ENCODE measurements at regions not wholly inside any gene's neighbourhood (a gene's known extent, or its start where the extent isn't known, plus 50 kb on each side); places are given as distances from the start of the nearest gene placed in this dataset.

DNA sequence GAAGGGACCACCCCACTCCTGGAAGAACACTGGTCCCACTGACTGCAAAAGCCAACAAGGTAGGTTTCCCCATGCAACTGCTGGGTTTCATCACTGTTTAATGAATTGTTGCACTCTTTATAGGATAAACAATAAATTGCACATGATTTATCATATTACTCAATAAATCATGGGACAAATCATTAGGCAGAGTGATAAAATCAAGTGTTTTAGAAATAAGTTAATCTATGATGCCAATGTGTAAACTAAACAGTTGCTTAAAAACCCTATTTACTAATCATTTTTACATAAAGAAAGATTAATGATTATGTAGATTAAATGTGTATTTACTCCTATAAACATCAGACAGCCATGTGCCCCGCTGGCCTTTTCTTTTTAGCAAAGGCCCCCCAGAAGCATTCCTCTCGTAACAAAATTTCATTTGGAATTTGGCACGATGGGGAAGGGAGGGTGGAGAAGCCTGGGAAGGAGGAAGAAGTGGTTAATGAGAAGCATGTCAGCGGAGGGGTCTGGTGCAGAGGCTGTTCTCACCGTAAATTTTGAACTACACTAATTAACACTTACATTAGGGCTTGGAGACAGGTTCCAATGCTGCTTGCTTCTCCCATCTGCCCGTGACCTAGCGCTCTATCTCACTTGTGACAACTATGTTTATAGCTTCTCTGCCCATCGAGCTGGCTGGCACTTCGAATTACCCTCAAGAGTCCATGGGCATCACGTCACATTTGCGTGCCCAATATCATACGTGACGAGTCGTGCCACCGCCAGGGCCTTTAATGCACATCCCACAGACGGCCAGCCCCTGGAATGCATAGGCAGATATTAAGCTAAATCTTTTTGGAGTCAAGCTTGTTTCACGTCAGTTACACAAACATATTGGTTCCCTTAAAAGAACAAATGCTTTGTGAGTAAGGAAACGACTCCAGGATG lies 357.7 kb upstream of the TSHZ3 start:
- no peak for DNase-seq (ENCODE audit: low spot score)

GRCh38 chr19:31708520-31708919 lies 359.3 kb upstream of the TSHZ3 start:
- DNase-seq (ENCODE audit: low spot score): no peak

DNA sequence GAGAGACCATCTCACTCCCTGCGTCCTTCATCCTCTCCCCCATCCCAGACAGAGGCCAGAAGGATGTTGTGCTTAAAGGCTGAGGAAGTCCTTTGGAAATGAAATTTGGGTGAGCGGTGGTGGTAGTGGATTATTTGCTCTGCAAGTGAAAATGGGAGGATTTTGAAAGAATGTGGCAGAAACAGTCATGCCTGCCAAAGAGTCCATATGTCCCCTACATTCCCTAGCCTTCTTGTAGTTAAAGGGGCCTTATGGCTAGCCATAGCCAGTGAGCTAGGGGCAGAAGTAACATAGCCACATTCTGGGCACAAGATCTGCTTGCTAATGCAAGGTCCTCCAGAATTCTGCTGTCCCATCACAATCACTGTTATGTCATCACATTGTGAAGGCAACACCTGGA lies 360.2 kb upstream of the TSHZ3 start:
- DNase-seq (ENCODE audit: low spot score): no peak

GRCh38 chr19:31715249-31715945 lies 366.2 kb upstream of the TSHZ3 start:
- no peak for DNase-seq (ENCODE audit: low spot score)

DNA sequence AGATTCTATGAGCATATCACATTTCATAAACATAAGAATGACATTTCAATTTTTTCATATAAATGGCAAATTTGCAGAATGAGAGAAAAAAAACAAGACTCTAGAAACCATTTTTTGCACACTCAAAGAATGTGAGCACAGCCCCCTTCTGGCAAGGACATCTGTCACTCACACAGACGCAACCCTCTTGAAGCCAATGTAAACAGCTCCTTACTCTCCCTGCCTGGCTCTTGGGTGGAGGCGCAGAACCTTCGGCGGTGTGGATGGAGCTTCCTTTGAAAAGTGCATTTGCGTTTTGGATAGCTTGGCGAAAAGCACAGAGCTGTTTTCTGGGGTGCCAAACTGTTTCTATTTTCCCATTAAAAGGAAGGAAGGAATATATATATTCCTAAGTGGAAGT lies 367.6 kb upstream of the TSHZ3 start:
- DNase-seq (ENCODE audit: low spot score): no peak

DNA sequence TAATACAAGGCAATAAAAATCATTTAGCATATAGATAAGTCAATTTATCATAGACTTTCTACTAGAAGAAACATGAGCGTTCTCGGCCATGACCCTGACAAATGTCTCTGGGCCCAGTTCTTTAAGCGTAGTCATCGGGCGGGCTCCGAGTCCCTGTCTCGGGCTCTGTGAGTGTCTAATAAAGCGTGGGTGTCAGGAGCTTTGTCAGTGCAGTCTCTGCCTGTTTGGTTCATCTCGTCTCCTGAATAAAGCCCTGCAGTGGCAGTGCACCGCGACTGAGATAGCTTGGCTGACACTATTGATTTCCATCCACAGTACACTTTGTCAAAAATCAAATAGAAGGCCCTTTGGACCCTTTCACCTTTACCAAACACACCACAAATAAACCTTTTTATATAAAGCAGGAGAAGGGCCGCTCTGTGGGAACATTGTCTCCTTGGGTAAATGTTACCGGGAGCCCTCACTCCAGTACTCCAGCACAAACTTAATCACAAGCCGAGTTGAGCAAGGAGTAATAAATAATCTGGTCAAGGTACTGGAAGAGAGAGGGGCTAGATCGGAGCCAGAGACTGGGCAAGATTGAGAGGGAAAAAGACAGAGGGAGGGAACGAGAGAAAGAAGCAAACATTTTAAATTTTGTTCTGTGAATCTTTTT lies 368.2 kb upstream of the TSHZ3 start:
- no peak for DNase-seq (ENCODE audit: low spot score)

DNA sequence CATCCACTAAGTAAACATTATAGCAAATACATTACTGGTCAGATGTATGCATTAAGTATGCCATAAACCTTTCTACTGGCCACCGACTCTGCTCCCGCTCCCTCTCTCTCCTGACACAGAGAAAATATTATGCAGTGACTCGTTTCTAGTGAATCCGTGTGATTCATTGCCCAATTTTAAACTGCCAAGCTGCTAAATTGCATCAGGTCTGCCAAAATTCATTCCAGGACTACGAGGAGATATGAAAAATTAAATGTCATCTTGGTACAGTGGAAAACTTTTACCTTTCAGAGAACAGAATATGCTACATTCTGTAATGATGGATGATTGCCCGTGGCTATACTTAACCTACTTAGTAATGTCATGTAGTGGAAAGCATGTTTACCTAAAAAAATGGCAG lies 368.8 kb upstream of the TSHZ3 start:
- DNase-seq (ENCODE audit: low spot score): no peak

GRCh38 chr19:31718898-31719297 lies 369.7 kb upstream of the TSHZ3 start:
- DNase-seq (ENCODE audit: low spot score): no peak

DNA sequence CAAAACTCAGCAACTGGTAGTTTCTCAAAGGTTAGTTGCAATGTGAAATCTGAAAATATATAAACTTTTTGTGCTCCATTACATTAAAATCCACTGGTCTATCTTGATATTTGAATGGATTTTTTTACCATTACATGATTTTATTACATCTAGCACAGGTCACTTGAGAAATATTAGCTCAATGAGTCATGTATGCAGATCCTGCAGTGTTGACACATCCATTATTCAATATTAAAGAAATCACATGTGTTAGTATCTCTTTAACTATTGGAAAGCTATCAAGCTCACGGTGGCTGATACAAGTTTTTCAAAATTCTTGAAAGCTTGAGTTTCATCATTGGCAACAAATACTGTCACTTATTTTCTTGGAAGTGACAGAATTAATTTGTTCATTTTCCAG lies 373.9 kb upstream of the TSHZ3 start:
- DNase-seq (ENCODE audit: low spot score): no peak

- DNase-seq (ENCODE audit: low spot score): no peak
Observed at GRCh38 chr19:31725051-31725450, 375.8 kb upstream of the TSHZ3 start.

GRCh38 chr19:31727536-31727935 lies 378.3 kb upstream of the TSHZ3 start:
- no peak for DNase-seq (ENCODE audit: low spot score)

GRCh38 chr19:31730270-31730669 lies 381.0 kb upstream of the TSHZ3 start:
- DNase-seq (ENCODE audit: low spot score): no peak

DNA sequence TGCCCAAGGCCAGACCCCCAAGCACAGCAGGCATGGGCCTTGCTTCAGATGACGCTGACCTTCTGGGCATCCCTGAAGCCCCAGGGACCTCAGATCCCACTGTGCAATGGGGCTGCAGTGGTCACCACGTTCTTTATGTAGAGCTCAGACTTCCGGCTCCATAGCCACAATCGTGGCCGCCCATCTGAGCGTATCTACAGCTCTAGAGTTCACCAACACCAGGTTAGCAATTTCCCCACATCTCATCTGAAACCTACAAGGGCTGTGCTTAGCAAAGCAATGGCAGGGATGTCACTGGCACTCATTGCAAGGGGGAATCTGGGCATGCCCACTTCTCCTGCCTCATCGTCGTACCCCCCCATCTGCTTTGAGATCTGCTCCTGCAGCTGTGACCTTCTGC lies 384.4 kb upstream of the TSHZ3 start:
- DNase-seq (ENCODE audit: low spot score): no peak

DNA sequence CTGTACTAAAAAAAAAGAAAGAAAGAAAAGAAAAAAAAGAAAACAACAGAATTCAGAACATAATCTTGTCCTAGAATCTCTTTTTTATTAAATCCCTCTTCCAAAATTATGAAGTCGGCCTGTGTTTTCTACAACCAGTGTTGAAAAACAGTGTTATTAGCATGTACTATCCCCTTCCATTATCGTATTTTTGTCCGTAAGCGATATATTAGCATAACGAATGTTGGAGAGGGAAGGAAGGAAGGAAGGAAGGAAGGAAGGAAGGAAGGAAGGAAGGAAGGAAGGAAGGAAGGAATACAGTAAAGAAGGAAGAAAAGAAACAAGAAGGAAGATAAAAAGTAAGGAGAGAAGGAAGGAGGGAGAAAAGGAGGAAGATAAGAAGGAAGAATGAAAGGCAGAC lies 393.0 kb upstream of the TSHZ3 start:
- no peak for DNase-seq (ENCODE audit: low spot score)

DNA sequence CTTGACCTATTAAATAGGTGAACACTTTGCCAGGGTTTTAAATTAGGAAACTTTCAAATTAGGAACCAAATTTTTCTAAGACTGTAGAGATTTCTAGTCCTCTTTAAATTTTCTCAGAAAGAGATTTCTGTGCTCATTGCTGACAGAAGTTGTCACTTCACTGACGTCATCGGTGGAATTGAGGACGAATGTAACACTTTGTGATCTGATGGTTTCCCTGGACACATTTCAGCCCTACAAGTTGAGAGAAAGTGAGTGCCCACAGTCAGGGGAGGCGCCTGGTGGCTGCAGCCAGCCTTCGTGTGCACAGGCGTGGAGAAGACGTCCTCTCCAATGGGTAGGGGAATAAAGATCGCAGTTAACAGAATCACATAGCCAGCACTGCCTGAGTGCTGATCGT lies 396.5 kb upstream of the TSHZ3 start:
- DNase-seq (ENCODE audit: low spot score): no peak

DNA sequence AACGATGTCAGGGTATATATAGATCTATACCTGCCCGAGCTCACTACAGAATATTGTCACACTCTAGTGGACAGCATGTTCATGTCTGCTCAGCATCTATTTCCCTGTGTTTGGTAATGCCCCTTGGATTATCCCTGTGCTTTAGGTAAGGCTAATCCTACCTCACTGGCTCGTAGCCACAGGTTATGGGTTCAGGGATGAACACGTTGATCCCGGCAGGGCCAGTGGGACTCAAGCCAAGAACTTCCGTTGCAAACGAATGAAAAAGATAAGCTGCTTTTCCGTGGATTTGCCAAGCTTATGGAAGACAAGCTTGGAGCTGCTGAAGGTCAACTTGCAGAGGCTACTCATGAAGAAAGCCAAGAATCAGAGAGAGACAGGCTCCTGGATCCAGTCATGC lies 400.0 kb upstream of the TSHZ3 start:
- no peak for DNase-seq (ENCODE audit: low spot score)

- no peak for DNase-seq (ENCODE audit: low spot score)
Observed at GRCh38 chr19:31759359-31759758, 410.1 kb upstream of the TSHZ3 start.

- no peak for DNase-seq (ENCODE audit: low spot score)
Observed at GRCh38 chr19:31761281-31761913, 412.2 kb upstream of the TSHZ3 start.

DNA sequence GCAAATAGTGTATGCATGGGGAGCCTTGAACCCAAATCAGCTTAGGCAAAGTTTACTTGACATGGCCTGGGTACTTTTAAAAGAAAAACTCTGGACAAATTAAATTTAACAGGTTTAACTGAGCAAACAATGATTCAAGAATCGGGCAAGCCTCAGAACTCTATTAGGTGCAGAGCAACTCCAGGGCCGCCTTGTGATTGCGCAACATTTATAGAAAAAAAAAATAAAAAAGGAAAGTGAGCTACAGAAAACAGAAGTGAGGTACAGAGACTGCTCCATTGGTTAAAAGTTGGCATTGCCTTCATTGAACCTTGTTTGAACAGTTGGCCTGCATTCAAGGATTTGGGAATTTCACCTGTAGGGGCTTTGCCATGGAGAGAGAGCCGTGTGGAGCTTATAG lies 421.0 kb upstream of the TSHZ3 start:
- DNase-seq (ENCODE audit: low spot score): no peak

- no peak for DNase-seq (ENCODE audit: low spot score)
Observed at GRCh38 chr19:31772915-31773314, 423.7 kb upstream of the TSHZ3 start.

- no peak for DNase-seq (ENCODE audit: low spot score)
Observed at GRCh38 chr19:31781542-31781941, 432.3 kb upstream of the TSHZ3 start.

- DNase-seq (ENCODE audit: low spot score): no peak
Observed at GRCh38 chr19:31783592-31783991, 434.4 kb upstream of the TSHZ3 start.

Data from mucosa of gallbladder (tissue), 1 donor.